Body of pancreas (tissue), 4 donors: ENCODE measurements at regions not wholly inside any gene's neighbourhood (a gene's known extent, or its start where the extent isn't known, plus 50 kb on each side); places are given as distances from the start of the nearest gene placed in this dataset.

Source experiments
- ATAC-seq: fragments of 150-250 bp; one replicate; pipeline ENCODE4 v1.9.1; 2016
- DNase-seq, 4 donors: peaks; one replicate each; pipeline ENCODE4 v3.0.0-alpha.2; 2019
- H3K27ac ChIP-seq, 4 donors: fragments of 200-600 bp; sonication (generic); 1 replicate in 3 of 4; 2 replicates in 1 of 4; pipeline versions ENCODE4 v1.5.1 to v1.6.1; 2016 to 2019; ENCODE audit warnings: mild to moderate bottlenecking in 1 of 4, mixed read lengths in 1 of 4, moderate library complexity in 1 of 4
- H3K27me3 ChIP-seq, 2 donors: fragments of 200-600 bp; sonication (generic); one replicate each; pipeline ENCODE4 v1.6.0; 2016; ENCODE audit warnings: mild to moderate bottlenecking in 1 of 2
- H3K36me3 ChIP-seq, 2 donors: fragments of 200-600 bp; sonication (generic); replicated peaks in 1 of 2; 2 replicates each; pipeline ENCODE4 v1.5.1; 2016; ENCODE audit warnings: low read depth in 2 of 2; ENCODE audit not compliant: insufficient read depth in 1 of 2
- H3K4me1 ChIP-seq: fragments of 200-600 bp; sonication (generic); one replicate; pipeline ENCODE4 v1.6.0; 2016
- H3K4me3 ChIP-seq, 2 donors: fragments of 200-600 bp; sonication (generic); 1 replicate in 1 of 2; 2 replicates in 1 of 2; pipeline ENCODE4 v1.5.1; 2016 to 2019
- H3K9me3 ChIP-seq, 3 donors: fragments of 200-600 bp; sonication (generic); 1 replicate in 2 of 3; 2 replicates in 1 of 3; pipeline ENCODE4 v1.5.1; 2016
- POLR2A ChIP-seq, 3 donors: fragments of 450-650 bp; IDR thresholded peaks; one replicate each; pipeline ENCODE4 v1.6.1; 2016; ENCODE audit warnings: antibody characterized with exemption in 3 of 3, mild to moderate bottlenecking in 2 of 3
- WGBS, 2 donors: methylation state at CpG; one replicate each; pipeline ENCODE4 v1.1.5; 2017; 5-methylcytosine and 5-hydroxymethylcytosine counted together
- intact Hi-C: fragments of 100-400 bp; cut with DNase I; formaldehyde crosslinking; loops from one replicate; pipeline ENCODE4 v1.15.1; 2023
- TF ChIP-seq, protein P1 (sequence below), 7 experiments: fragments of 450-650 bp in 4 of 7; fragments of 200-600 bp in 3 of 7; sonication (generic) in 3 of 7; IDR thresholded peaks; one replicate each; pipeline ENCODE4 v1.5.1; 2016 to 2019; ENCODE audit warnings: antibody characterized with exemption in 7 of 7

DNA sequence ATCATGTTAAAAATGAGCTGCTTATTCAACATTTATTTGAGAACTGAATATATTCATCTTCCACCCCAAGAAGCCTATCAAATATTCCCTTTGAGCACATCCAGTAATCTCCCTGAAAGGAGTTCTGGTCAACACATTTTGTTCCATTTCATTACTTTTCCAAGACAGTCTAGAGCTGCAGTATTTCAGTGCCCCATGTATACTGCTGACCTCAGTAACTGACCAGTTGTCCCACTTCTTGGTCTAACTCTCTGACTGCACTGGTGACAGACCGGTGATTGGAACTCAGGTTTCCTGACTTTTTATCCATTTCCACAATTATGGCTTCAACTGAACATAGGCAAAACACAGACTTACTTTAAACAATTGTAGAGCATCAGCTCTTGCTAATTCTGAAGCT is 206.8 kb upstream of the NPSR1 start:
- Histone ChIP-seq H3K36me3 (no peaks in the 10 kb centered on the region), H3K9me3 (no peaks in the 10 kb centered on the region), H3K4me3 (no peak overlapping the region), H3K4me1 (no peaks in the 10 kb centered on the region), H3K27ac (no peak overlapping the region), H3K27me3 (no peaks in the 10 kb centered on the region)
- TF ChIP-seq, protein P1, sequence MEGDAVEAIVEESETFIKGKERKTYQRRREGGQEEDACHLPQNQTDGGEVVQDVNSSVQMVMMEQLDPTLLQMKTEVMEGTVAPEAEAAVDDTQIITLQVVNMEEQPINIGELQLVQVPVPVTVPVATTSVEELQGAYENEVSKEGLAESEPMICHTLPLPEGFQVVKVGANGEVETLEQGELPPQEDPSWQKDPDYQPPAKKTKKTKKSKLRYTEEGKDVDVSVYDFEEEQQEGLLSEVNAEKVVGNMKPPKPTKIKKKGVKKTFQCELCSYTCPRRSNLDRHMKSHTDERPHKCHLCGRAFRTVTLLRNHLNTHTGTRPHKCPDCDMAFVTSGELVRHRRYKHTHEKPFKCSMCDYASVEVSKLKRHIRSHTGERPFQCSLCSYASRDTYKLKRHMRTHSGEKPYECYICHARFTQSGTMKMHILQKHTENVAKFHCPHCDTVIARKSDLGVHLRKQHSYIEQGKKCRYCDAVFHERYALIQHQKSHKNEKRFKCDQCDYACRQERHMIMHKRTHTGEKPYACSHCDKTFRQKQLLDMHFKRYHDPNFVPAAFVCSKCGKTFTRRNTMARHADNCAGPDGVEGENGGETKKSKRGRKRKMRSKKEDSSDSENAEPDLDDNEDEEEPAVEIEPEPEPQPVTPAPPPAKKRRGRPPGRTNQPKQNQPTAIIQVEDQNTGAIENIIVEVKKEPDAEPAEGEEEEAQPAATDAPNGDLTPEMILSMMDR (IDR thresholded peaks at IDR 0.05) = no peak
- no peak for TF ChIP-seq POLR2A (IDR thresholded peaks at IDR 0.05)
- DNase-seq = no peak
- intact Hi-C loops = no loop called here
- ATAC-seq = no peak
- WGBS, 2 donors = 85 to 94% methylated on average over 1 of the region's 1 CpG

- Histone ChIP-seq H3K27ac (no peak overlapping the region), H3K9me3 (no peaks in the 10 kb centered on the region), H3K4me1 (no peaks in the 10 kb centered on the region), H3K27me3 (no peaks in the 10 kb centered on the region), H3K4me3 (no peak overlapping the region), H3K36me3 (no peaks in the 10 kb centered on the region)
- 71 to 76% methylated on average over 3 of the region's 3 CpGs for WGBS, 2 donors
- no peak for TF ChIP-seq POLR2A (IDR thresholded peaks at IDR 0.05)
- TF ChIP-seq, protein P1 (IDR thresholded peaks at IDR 0.05) = no peak
- DNase-seq (no peak), ATAC-seq (no peak)
- intact Hi-C loops = no loop called here
These were observed 206.1 kb upstream of the NPSR1 start for GRCh38 chr7:34451923-34452322.

GRCh38 chr7:34452363-34452762 is 205.7 kb upstream of the NPSR1 start:
- ATAC-seq = no peak
- H3K27me3 ChIP-seq = no peaks in the 10 kb centered on the region
- TF ChIP-seq, protein P1 (IDR thresholded peaks at IDR 0.05) = no peak
- TF ChIP-seq POLR2A (IDR thresholded peaks at IDR 0.05) = no peak
- no peaks in the 10 kb centered on the region for H3K4me1 ChIP-seq
- no peak overlapping the region for H3K4me3 ChIP-seq
- H3K9me3 ChIP-seq = no peaks in the 10 kb centered on the region
- H3K36me3 ChIP-seq = no peaks in the 10 kb centered on the region
- H3K27ac ChIP-seq = no peak overlapping the region
- WGBS, 2 donors = 82 to 84% methylated on average over 7 of the region's 7 CpGs
- no peak for DNase-seq
- intact Hi-C loops = no loop called here

GRCh38 chr7:34453150-34453549 is 204.9 kb upstream of the NPSR1 start:
- WGBS, 2 donors = 77 to 80% methylated on average over 2 of the region's 2 CpGs
- Histone ChIP-seq H3K4me3 (no peak overlapping the region), H3K27ac (no peak overlapping the region), H3K36me3 (no peaks in the 10 kb centered on the region), H3K4me1 (no peaks in the 10 kb centered on the region), H3K9me3 (no peaks in the 10 kb centered on the region), H3K27me3 (no peaks in the 10 kb centered on the region)
- no peak for ATAC-seq
- intact Hi-C loops = no loop called here
- TF ChIP-seq, protein P1 (IDR thresholded peaks at IDR 0.05) = no peak
- no peak for TF ChIP-seq POLR2A (IDR thresholded peaks at IDR 0.05)
- no peak for DNase-seq

DNA sequence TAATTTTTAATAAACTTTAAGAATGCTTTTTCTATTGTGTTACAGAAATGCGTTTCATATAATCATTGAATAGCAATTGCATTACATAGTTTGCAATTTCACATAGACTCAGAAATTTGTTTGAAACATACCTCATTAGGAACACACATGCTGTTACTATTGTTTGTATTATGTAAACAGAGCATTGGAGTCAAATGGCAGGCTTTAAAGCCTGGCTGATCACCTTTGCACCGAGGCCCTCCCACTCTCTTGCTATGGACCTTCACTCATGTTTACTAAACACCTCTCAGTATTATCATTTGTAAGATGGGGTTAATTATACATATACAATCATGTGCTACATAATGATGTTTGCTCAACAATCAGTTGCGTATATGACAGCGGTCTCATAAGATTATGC is 203.6 kb upstream of the NPSR1 start:
- 51 to 59% methylated on average over 4 of the region's 4 CpGs for WGBS, 2 donors
- ATAC-seq (no peak), DNase-seq (no peak)
- TF ChIP-seq POLR2A (IDR thresholded peaks at IDR 0.05) = no peak
- TF ChIP-seq, protein P1 (IDR thresholded peaks at IDR 0.05) = no peak
- Histone ChIP-seq H3K27ac (no peak overlapping the region), H3K27me3 (no peaks in the 10 kb centered on the region), H3K36me3 (no peaks in the 10 kb centered on the region), H3K4me1 (no peaks in the 10 kb centered on the region), H3K9me3 (no peaks in the 10 kb centered on the region), H3K4me3 (no peak overlapping the region)
- intact Hi-C loops = no loop called here
